ENCODE measurements at regions not wholly inside any gene's neighbourhood (a gene's known extent, or its start where the extent isn't known, plus 50 kb on each side); places are given as distances from the start of the nearest gene placed in this dataset.

GRCh38 chr19:27974082-27974513 lies 1238.9 kb downstream of the UQCRFS1 start:
- no peaks in the 10 kb centered on the region for H3K27me3 ChIP-seq (ENCODE audit: insufficient read depth, low read length)
- H3K4me3 ChIP-seq (ENCODE audit: insufficient read depth, low read length): no peak overlapping the region
- no peaks in the 10 kb centered on the region for H3K36me3 ChIP-seq (ENCODE audit: insufficient read depth, low read length)
- DNase-seq (ENCODE audit: insufficient read length, low spot score, missing footprints): peak; percentile 32
- H3K27ac ChIP-seq (ENCODE audit: low read depth, low read length): no peak overlapping the region
- no peaks in the 10 kb centered on the region for H4K20me1 ChIP-seq (ENCODE audit: insufficient read depth, low read length)
- H3K4me2 ChIP-seq (ENCODE audit: insufficient read depth, low read length): no peak overlapping the region
- H2AFZ ChIP-seq (ENCODE audit: low read length): no peak overlapping the region
- no peaks in the 10 kb centered on the region for H3K79me2 ChIP-seq (ENCODE audit: insufficient read depth, low read length)
- H3K4me1 ChIP-seq (ENCODE audit: insufficient read depth, low read length): no peaks in the 10 kb centered on the region
- peak; percentile 34 for TF ChIP-seq CTCF (IDR thresholded peaks at IDR 0.05; ENCODE audit: extremely low read depth, low read depth, low read length)
- no peaks in the 10 kb centered on the region for H3K9me3 ChIP-seq (ENCODE audit: low read depth, low read length)

DNA sequence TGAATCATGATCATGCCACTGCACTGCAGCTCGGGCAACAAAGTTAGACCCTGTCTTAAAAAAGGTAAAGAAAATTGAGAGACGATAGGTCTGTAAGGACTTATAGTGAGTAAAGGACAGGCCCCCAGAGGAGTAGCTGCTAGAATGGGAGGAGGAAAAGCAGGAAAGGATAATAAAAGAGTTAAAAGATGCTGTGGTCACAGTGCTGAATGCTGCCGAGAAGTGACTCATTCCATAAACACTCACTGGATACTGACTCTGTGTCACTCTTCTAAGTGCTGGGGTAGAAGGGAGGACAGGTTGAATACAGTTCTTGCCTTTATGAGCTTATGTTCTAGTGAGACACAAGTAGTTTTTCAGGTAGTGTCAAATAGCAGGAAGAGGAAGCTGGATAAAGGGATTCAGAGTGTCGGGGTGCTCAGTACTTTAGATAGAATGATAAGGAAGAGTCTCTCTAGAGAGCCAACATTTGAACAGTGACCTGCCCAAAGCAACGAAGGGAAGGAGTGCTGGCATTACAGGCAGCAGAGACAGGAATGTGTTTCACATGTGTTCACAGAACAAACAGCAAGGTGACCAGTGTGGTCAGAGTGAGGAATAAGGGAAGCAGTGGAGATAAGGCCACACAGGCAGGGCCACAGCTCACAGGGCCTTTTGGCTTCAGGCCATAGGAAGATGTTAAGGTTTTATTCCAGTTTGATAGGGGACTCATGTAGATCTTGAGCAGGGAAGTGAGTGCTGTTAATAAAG lies 1240.5 kb downstream of the UQCRFS1 start:
- Histone ChIP-seq H4K20me1 (ENCODE audit: insufficient read depth, low read length) (no peaks in the 10 kb centered on the region), H3K36me3 (ENCODE audit: insufficient read depth, low read length) (no peaks in the 10 kb centered on the region), H3K9me3 (ENCODE audit: low read depth, low read length) (no peaks in the 10 kb centered on the region), H3K79me2 (ENCODE audit: insufficient read depth, low read length) (no peaks in the 10 kb centered on the region), H3K27me3 (ENCODE audit: insufficient read depth, low read length) (no peaks in the 10 kb centered on the region), H3K27ac (ENCODE audit: low read depth, low read length) (no peak overlapping the region), H3K4me2 (ENCODE audit: insufficient read depth, low read length) (no peak overlapping the region), H3K4me3 (ENCODE audit: insufficient read depth, low read length) (no peak overlapping the region), H3K4me1 (ENCODE audit: insufficient read depth, low read length) (no peaks in the 10 kb centered on the region), H2AFZ (ENCODE audit: low read length) (no peak overlapping the region)
- DNase-seq (ENCODE audit: insufficient read length, low spot score, missing footprints): no peak
- no peak for TF ChIP-seq CTCF (IDR thresholded peaks at IDR 0.05; ENCODE audit: extremely low read depth, low read depth, low read length)

DNA sequence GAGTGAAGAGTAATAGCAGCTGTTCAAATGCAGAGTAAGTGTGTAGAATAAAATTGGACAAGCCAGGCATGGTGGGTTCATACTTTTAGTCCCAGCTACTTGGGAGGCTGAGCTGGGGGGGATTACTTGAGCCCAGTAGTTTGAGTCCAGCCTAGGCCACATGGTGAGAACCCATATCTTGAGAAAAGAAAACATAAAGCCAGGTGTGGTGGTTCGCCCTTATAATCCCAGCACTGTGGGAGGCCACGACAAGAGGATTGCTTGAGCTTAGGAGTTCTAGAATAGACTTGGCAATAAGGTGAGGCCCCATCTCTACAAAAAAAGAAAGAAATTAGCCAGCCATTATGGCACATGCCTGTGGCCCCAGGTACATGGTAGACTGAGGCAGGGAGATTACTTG lies 1241.1 kb downstream of the UQCRFS1 start:
- no peak overlapping the region for H2AFZ ChIP-seq (ENCODE audit: low read length)
- TF ChIP-seq CTCF (IDR thresholded peaks at IDR 0.05; ENCODE audit: extremely low read depth, low read depth, low read length): no peak
- no peak overlapping the region for H3K4me3 ChIP-seq (ENCODE audit: insufficient read depth, low read length)
- no peaks in the 10 kb centered on the region for H3K9me3 ChIP-seq (ENCODE audit: low read depth, low read length)
- DNase-seq (ENCODE audit: insufficient read length, low spot score, missing footprints): no peak
- H3K4me1 ChIP-seq (ENCODE audit: insufficient read depth, low read length): no peaks in the 10 kb centered on the region
- no peak overlapping the region for H3K27ac ChIP-seq (ENCODE audit: low read depth, low read length)
- H3K79me2 ChIP-seq (ENCODE audit: insufficient read depth, low read length): no peaks in the 10 kb centered on the region
- H3K27me3 ChIP-seq (ENCODE audit: insufficient read depth, low read length): no peaks in the 10 kb centered on the region
- H3K36me3 ChIP-seq (ENCODE audit: insufficient read depth, low read length): no peaks in the 10 kb centered on the region
- H4K20me1 ChIP-seq (ENCODE audit: insufficient read depth, low read length): no peaks in the 10 kb centered on the region
- H3K4me2 ChIP-seq (ENCODE audit: insufficient read depth, low read length): no peak overlapping the region

DNA sequence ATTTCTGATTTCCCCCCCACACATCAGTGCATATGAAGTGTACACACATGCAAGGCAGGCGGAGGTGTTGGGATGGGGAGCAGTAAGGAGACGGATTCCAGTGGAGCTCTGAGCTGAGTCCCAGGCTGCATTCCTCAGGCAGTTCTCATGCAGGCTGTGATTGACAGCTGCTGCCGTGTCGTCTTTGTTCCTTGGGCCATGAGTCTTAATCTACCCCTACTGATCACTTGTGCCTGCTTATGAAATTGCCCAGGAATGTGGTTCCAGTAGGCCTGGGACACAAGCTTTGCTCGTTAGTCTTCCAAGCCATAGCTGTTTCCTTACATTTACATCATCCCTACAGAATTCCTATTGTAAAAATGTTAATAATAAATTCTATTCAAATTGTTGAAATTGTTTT lies 1241.9 kb downstream of the UQCRFS1 start:
- no peak for TF ChIP-seq CTCF (IDR thresholded peaks at IDR 0.05; ENCODE audit: extremely low read depth, low read depth, low read length)
- no peaks in the 10 kb centered on the region for H3K9me3 ChIP-seq (ENCODE audit: low read depth, low read length)
- no peak overlapping the region for H3K4me2 ChIP-seq (ENCODE audit: insufficient read depth, low read length)
- no peaks in the 10 kb centered on the region for H3K27me3 ChIP-seq (ENCODE audit: insufficient read depth, low read length)
- H3K36me3 ChIP-seq (ENCODE audit: insufficient read depth, low read length): no peaks in the 10 kb centered on the region
- H3K79me2 ChIP-seq (ENCODE audit: insufficient read depth, low read length): no peaks in the 10 kb centered on the region
- H4K20me1 ChIP-seq (ENCODE audit: insufficient read depth, low read length): no peaks in the 10 kb centered on the region
- no peak for DNase-seq (ENCODE audit: insufficient read length, low spot score, missing footprints)
- H3K4me1 ChIP-seq (ENCODE audit: insufficient read depth, low read length): no peaks in the 10 kb centered on the region
- no peak overlapping the region for H3K4me3 ChIP-seq (ENCODE audit: insufficient read depth, low read length)
- H2AFZ ChIP-seq (ENCODE audit: low read length): no peak overlapping the region
- no peak overlapping the region for H3K27ac ChIP-seq (ENCODE audit: low read depth, low read length)

Measured in osteoblast (primary cell).